Loucy (cell line): ENCODE measurements at regions not wholly inside any gene's neighbourhood (a gene's known extent, or its start where the extent isn't known, plus 50 kb on each side); places are given as distances from the start of the nearest gene placed in this dataset.

Experiments
- H2AFZ ChIP-seq: fragments of 200-600 bp; sonication (generic); 2 replicates; pipeline ENCODE4 v1.6.0; 2016; ENCODE audit warnings: antibody characterized with exemption, mild to moderate bottlenecking, low read length, moderate library complexity
- H3F3A ChIP-seq: fragments of 200-600 bp; 2 replicates; pipeline ENCODE4 v1.6.0; 2016; ENCODE audit warnings: antibody characterized with exemption, low read depth, mild to moderate bottlenecking
- H3K27me3 ChIP-seq: fragments of 200-600 bp; sonication (generic); 2 replicates; pipeline ENCODE4 v1.6.1; 2014; ENCODE audit warnings: low read length, mild to moderate bottlenecking; ENCODE audit not compliant: insufficient read depth, poor library complexity, severe bottlenecking
- H3K36me3 ChIP-seq: fragments of 200-600 bp; sonication (generic); 2 replicates; pipeline ENCODE4 v1.6.1; 2016; ENCODE audit warnings: low read length; ENCODE audit not compliant: insufficient read depth
- H3K4me1 ChIP-seq: fragments of 200-600 bp; sonication (generic); 2 replicates; pipeline ENCODE4 v1.5.1; 2014; ENCODE audit warnings: low read length, mild to moderate bottlenecking; ENCODE audit not compliant: insufficient read depth, poor library complexity, severe bottlenecking
- H3K4me2 ChIP-seq: fragments of 200-600 bp; sonication (generic); 2 replicates; pipeline ENCODE4 v1.6.0; 2014; ENCODE audit warnings: antibody characterized with exemption, low read length, low read depth, mild to moderate bottlenecking; ENCODE audit not compliant: poor library complexity, severe bottlenecking
- H3K4me3 ChIP-seq: fragments of 200-600 bp; sonication (generic); 2 replicates; pipeline ENCODE4 v1.5.1; 2014; ENCODE audit warnings: low read length, mild to moderate bottlenecking, mixed read lengths; ENCODE audit not compliant: poor library complexity, severe bottlenecking
- H3K79me2 ChIP-seq: fragments of 200-600 bp; sonication (generic); 2 replicates; pipeline ENCODE4 v1.6.1; 2014; ENCODE audit warnings: low read length; ENCODE audit not compliant: insufficient read depth
- H3K9ac ChIP-seq: fragments of 200-600 bp; sonication (generic); 2 replicates; pipeline ENCODE4 v1.6.0; 2014; ENCODE audit warnings: mild to moderate bottlenecking, low read depth, low read length, moderate library complexity; ENCODE audit not compliant: poor library complexity, severe bottlenecking
- H3K9me2 ChIP-seq: fragments of 200-600 bp; sonication (generic); replicated peaks from 2 replicates; pipeline ENCODE4 v1.6.1; 2016; ENCODE audit warnings: low read depth, low read length, mixed read lengths
- H3K9me3 ChIP-seq: fragments of 200-600 bp; sonication (generic); 2 replicates; pipeline ENCODE4 v1.6.1; 2014; ENCODE audit warnings: mild to moderate bottlenecking, antibody characterized with exemption, low read length, low read depth; ENCODE audit not compliant: insufficient read depth
- H4K20me1 ChIP-seq: fragments of 200-600 bp; sonication (generic); 2 replicates; pipeline ENCODE4 v1.6.0; 2014; ENCODE audit warnings: antibody characterized with exemption, low read length, mild to moderate bottlenecking; ENCODE audit not compliant: insufficient read depth, poor library complexity, severe bottlenecking
- CTCF ChIP-seq: fragments of 200-600 bp; sonication (generic); conservative IDR thresholded peaks from 2 replicates; pipeline ENCODE4 v1.5.1; 2014; ENCODE audit warnings: mild to moderate bottlenecking, antibody characterized with exemption, low read length
- EZH2phosphoT487 ChIP-seq: fragments of 200-600 bp; IDR thresholded peaks from 2 replicates; pipeline ENCODE4 v1.6.1; 2018; ENCODE audit warnings: antibody characterized with exemption, mild to moderate bottlenecking, moderate library complexity, borderline replicate concordance

GRCh38 chr11:45030778-45031177 lies 80.1 kb upstream of the TP53I11 start:
- H3K79me2 ChIP-seq, result no peaks in the 10 kb centered on the region
- H3K4me1 ChIP-seq, result peaks cover 10% of the 10 kb centered on the region
- no peak overlapping the region for H3K4me2 ChIP-seq
- no peak overlapping the region for H3K4me3 ChIP-seq
- TF ChIP-seq EZH2phosphoT487, result no peak
- TF ChIP-seq CTCF, result no peak
- no peaks in the 10 kb centered on the region for H3K27me3 ChIP-seq
- no peak overlapping the region for H3K9ac ChIP-seq
- H2AFZ ChIP-seq, result no peak overlapping the region
- no peaks in the 10 kb centered on the region for H3K36me3 ChIP-seq
- no peaks in the 10 kb centered on the region for H3K9me3 ChIP-seq
- H3K9me2 ChIP-seq, result no peaks in the 10 kb centered on the region
- no peaks in the 10 kb centered on the region for H3F3A ChIP-seq
- H4K20me1 ChIP-seq, result no peaks in the 10 kb centered on the region

GRCh38 chr11:45031912-45032519 lies 81.3 kb upstream of the TP53I11 start:
- no peaks in the 10 kb centered on the region for H3K9me3 ChIP-seq
- H4K20me1 ChIP-seq, result no peaks in the 10 kb centered on the region
- no peaks in the 10 kb centered on the region for H3K9me2 ChIP-seq
- no peak overlapping the region for H3K4me2 ChIP-seq
- H3K9ac ChIP-seq, result no peak overlapping the region
- H3K36me3 ChIP-seq, result no peaks in the 10 kb centered on the region
- H3F3A ChIP-seq, result no peaks in the 10 kb centered on the region
- H3K27me3 ChIP-seq, result no peaks in the 10 kb centered on the region
- no peak overlapping the region for H3K4me3 ChIP-seq
- H2AFZ ChIP-seq, result no peak overlapping the region
- H3K79me2 ChIP-seq, result no peaks in the 10 kb centered on the region
- H3K4me1 ChIP-seq, result no peaks in the 10 kb centered on the region
- TF ChIP-seq EZH2phosphoT487 (no peak), CTCF (no peak)

GRCh38 chr11:45035413-45035812 lies 84.7 kb upstream of the TP53I11 start:
- Histone ChIP-seq H3K9ac (no peak overlapping the region), H3F3A (no peaks in the 10 kb centered on the region), H2AFZ (no peak overlapping the region), H4K20me1 (no peaks in the 10 kb centered on the region), H3K4me2 (no peak overlapping the region), H3K9me3 (peaks cover 5% of the 10 kb centered on the region; the same call in 1 of the 2 replicates), H3K36me3 (no peaks in the 10 kb centered on the region), H3K27me3 (no peaks in the 10 kb centered on the region), H3K4me3 (no peak overlapping the region), H3K9me2 (no peaks in the 10 kb centered on the region), H3K79me2 (no peaks in the 10 kb centered on the region), H3K4me1 (peaks cover 2% of the 10 kb centered on the region)
- TF ChIP-seq CTCF, result no peak
- no peak for TF ChIP-seq EZH2phosphoT487
